Breast epithelium (tissue), 3 donors: ENCODE measurements at regions not wholly inside any gene's neighbourhood (a gene's known extent, or its start where the extent isn't known, plus 50 kb on each side); places are given as distances from the start of the nearest gene placed in this dataset.

Experiments used
- CTCF ChIP-seq, 3 donors: fragments of 450-650 bp; IDR thresholded peaks; one replicate each; pipeline ENCODE4 v1.5.1; 2016 to 2017; ENCODE audit warnings: antibody characterized with exemption in 3 of 3, mild to moderate bottlenecking in 3 of 3, moderate library complexity in 3 of 3
- POLR2A ChIP-seq: fragments of 450-650 bp; IDR thresholded peaks from one replicate; pipeline ENCODE4 v1.6.1; 2016; ENCODE audit warnings: antibody characterized with exemption, mild to moderate bottlenecking, moderate library complexity
- POLR2AphosphoS5 ChIP-seq, 3 donors: sonication (generic); formaldehyde crosslinking; IDR thresholded peaks; one replicate each; pipeline ENCODE4 v1.6.1; 2017; ENCODE audit warnings: antibody characterized with exemption in 3 of 3

- TF ChIP-seq CTCF (IDR thresholded peaks at IDR 0.05) (no peak), POLR2A (no peak), POLR2AphosphoS5 (IDR thresholded peaks at IDR 0.05) (no peak)
Measured at GRCh38 chr2:139613264-139613663, 833.1 kb upstream of the NXPH2 start.
